ENCODE measurements at regions not wholly inside any gene's neighbourhood (a gene's known extent, or its start where the extent isn't known, plus 50 kb on each side); places are given as distances from the start of the nearest gene placed in this dataset.

DNA sequence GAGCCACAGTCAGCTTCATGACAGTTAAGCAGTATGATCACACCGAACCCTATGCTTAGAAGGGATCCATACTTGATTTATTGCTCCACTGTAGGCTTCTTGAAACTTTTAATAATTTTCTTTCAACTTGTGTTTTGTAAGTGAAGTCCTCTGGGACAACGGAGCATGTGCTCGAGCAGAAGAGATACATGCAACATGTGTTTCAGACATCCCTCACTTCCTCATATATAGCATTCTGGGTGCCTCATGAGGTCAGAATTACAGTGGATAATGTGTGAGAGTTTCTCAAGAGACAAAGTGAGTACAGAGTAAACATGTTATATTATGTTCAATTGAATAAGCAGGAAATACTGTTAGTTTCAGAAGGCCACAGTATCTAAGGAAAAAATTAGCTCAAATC lies 893.2 kb downstream of the FAT4 start:
- TF ChIP-seq EZH2 (IDR thresholded peaks at IDR 0.05; ENCODE audit: insufficient read depth, poor library complexity, severe bottlenecking) (no peak), EZH2phosphoT487 (IDR thresholded peaks at IDR 0.05; ENCODE audit: insufficient read depth, low read depth) (no peak)

All from GM23248 (cell line).